Kidney (tissue), 13 donors: ENCODE measurements at regions not wholly inside any gene's neighbourhood (a gene's known extent, or its start where the extent isn't known, plus 50 kb on each side); places are given as distances from the start of the nearest gene placed in this dataset.

Source experiments
- DNase-seq, 5 donors: peaks; one replicate each; pipeline ENCODE4 v3.0.0-alpha.2; 2013 to 2020
- FAIRE-seq: peaks from 2 replicates; lab custom pipeline; 2012; peaks lifted over from hg19 to GRCh38; lab: Jason Lieb, UNC
- H3K27ac ChIP-seq, 2 donors: one replicate each; pipeline ENCODE4 v1.7.0; 2013; ENCODE audit warnings: low read depth in 2 of 2, low read length in 2 of 2, inconsistent platforms in 1 of 2
- H3K27me3 ChIP-seq: one replicate; pipeline ENCODE4 v1.7.1; 2013; ENCODE audit warnings: low read length, inconsistent platforms; ENCODE audit not compliant: control insufficient read depth, insufficient read depth
- H3K36me3 ChIP-seq, 3 donors: one replicate each; pipeline versions ENCODE4 v1.7.0 to v1.7.1; 2013; ENCODE audit warnings: low read length in 3 of 3, control low read depth in 1 of 3, inconsistent platforms in 1 of 3; ENCODE audit not compliant: insufficient read depth in 3 of 3, control insufficient read depth in 2 of 3
- H3K4me1 ChIP-seq, 3 donors: one replicate each; pipeline versions ENCODE4 v1.7.0 to v1.7.1; 2013; ENCODE audit warnings: low read length in 3 of 3, inconsistent platforms in 1 of 3, low read depth in 1 of 3; ENCODE audit not compliant: control insufficient read depth in 2 of 3, insufficient read depth in 2 of 3
- H3K4me3 ChIP-seq, 3 donors: one replicate each; pipeline versions ENCODE4 v1.7.0 to v1.8.1; 2013; ENCODE audit warnings: low read length in 3 of 3, control low read depth in 1 of 3, inconsistent platforms in 1 of 3
- H3K9ac ChIP-seq, 3 donors: one replicate each; pipeline versions ENCODE4 v1.7.0 to v1.7.1; 2013; ENCODE audit warnings: low read length in 3 of 3, control low read depth in 1 of 3, inconsistent platforms in 1 of 3
- H3K9me3 ChIP-seq, 3 donors: one replicate each; pipeline versions ENCODE4 v1.7.0 to v1.7.1; 2013; ENCODE audit warnings: low read length in 3 of 3, control low read depth in 1 of 3, inconsistent platforms in 1 of 3; ENCODE audit not compliant: control insufficient read depth in 2 of 3, insufficient read depth in 1 of 3
- intact Hi-C: fragments of 100-400 bp; cut with DNase I; formaldehyde crosslinking; loops from one replicate; pipeline ENCODE4 v1.11.1; 2022
- TF ChIP-seq, protein P1 (sequence below): IDR thresholded peaks from 3 replicates; pipeline ENCODE4 v1.5.1; 2012; ENCODE audit warnings: mild to moderate bottlenecking, moderate library complexity, borderline replicate concordance; ENCODE audit not compliant: insufficient read depth; ENCODE audit errors: extremely low read depth
- donor health status: control.
- donor health status: control.
- donor health status: control.
- donor health status: control.
- donor health status: control.
- donor health status: DM: yes; HTN: yes; CAD: no.
- donor health status: Normal renal cell carcinoma (clear cell type).

DNA sequence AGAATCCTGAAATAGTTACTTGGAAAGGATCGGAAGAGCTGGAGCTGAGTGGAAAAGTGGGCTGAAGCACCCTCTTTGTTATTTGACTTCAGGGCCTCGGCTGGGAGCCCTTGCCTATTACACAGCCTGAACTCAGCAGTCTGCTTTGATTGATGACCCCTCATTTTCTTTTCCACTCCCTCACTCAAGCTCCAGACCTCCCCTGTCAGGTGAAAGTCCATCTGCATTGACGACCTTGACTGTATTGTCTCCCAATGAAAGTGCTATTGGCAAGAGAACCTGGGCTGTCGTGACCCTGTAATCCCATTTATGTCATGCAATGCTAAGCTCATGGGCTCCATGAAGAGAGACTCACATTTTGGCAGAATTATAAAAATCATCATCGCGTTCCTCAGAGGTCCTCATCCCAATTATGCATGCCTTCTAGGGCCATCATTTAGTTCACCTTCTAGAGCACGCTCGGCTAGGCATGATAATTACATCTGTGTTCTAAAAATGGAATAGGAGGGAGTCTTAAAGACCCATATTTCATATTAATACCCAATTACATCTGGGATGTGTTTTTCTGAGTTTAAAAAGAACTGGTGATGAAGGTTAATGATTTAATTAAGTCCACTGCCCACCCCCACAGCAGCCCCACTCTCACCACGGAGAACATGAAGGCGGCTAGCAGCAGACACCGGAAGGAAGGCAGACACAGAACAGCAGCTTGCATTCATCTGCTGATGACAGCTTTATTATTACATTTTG lies 472.5 kb downstream of the PID1 start:
- TF ChIP-seq, protein P1, sequence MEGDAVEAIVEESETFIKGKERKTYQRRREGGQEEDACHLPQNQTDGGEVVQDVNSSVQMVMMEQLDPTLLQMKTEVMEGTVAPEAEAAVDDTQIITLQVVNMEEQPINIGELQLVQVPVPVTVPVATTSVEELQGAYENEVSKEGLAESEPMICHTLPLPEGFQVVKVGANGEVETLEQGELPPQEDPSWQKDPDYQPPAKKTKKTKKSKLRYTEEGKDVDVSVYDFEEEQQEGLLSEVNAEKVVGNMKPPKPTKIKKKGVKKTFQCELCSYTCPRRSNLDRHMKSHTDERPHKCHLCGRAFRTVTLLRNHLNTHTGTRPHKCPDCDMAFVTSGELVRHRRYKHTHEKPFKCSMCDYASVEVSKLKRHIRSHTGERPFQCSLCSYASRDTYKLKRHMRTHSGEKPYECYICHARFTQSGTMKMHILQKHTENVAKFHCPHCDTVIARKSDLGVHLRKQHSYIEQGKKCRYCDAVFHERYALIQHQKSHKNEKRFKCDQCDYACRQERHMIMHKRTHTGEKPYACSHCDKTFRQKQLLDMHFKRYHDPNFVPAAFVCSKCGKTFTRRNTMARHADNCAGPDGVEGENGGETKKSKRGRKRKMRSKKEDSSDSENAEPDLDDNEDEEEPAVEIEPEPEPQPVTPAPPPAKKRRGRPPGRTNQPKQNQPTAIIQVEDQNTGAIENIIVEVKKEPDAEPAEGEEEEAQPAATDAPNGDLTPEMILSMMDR, result no peak
- Histone ChIP-seq H3K9me3 (no peaks in the 10 kb centered on the region), H3K27me3 (no peaks in the 10 kb centered on the region), H3K27ac (no peak overlapping the region), H3K9ac (no peak overlapping the region), H3K4me1 (peaks cover 0 to 4% (median 2%) of the 10 kb centered on the region in 3 donors), H3K4me3 (peak overlapping the region in 1 of 3 donors; percentile 13), H3K36me3 (no peaks in the 10 kb centered on the region)
- intact Hi-C loops, result no loop called here
- DNase-seq, result peak; percentile 47 to 75 (median 58)
- no peak for FAIRE-seq

DNA sequence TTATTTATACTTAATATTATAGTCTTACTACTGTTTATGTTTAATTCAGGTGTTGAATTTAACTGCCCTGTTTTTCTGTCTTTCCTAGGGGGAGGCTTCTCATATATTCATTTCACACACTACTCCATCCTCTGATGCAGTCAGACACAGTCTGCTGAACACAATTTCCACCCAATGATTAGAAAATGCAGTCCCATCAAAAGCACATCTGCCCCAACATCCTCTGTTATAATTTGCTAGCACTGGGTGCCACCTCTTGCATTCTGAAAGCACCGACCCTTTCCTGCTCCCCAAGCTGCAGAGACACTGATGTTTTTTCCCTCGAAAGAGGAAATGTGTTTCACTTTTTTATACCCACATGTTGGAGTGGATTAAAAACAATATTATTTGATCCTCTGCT lies 474.7 kb downstream of the PID1 start:
- H3K9ac ChIP-seq, result no peak overlapping the region
- no peak overlapping the region for H3K4me3 ChIP-seq
- TF ChIP-seq, protein P1, result no peak
- H3K36me3 ChIP-seq, result no peaks in the 10 kb centered on the region
- H3K27ac ChIP-seq, result no peak overlapping the region
- DNase-seq, result no peak
- H3K4me1 ChIP-seq, result peaks cover 0 to 4% (median 2%) of the 10 kb centered on the region in 3 donors
- intact Hi-C loops, result no loop called here
- H3K9me3 ChIP-seq, result no peaks in the 10 kb centered on the region
- no peak for FAIRE-seq
- H3K27me3 ChIP-seq, result no peaks in the 10 kb centered on the region

DNA sequence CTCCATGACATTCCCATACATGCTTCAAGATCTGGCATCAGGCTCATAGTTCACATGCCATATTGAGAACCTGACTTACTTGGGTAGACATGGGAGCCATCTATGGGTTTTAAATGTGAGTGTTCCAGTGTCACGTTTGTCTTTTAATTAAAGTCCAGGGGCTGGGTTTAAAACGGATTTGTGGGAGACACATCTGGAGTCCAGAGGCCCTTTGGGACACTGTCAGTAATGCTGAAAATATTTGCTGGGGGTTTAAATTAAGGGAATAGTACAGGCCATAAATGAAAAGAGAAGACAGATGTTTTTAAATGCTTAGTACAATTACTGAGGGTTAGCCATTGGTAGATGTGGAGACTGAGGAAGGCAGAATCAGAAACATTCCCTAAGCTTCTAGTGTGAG lies 478.0 kb downstream of the PID1 start:
- intact Hi-C loops, result no loop called here
- Histone ChIP-seq H3K9ac (no peak overlapping the region), H3K27me3 (no peaks in the 10 kb centered on the region), H3K4me1 (no peaks in the 10 kb centered on the region), H3K27ac (no peak overlapping the region), H3K4me3 (no peak overlapping the region), H3K36me3 (no peaks in the 10 kb centered on the region), H3K9me3 (no peaks in the 10 kb centered on the region)
- TF ChIP-seq, protein P1, result no peak
- FAIRE-seq (no peak), DNase-seq (no peak)
